Peyer's patch (tissue), 4 donors: ENCODE measurements at regions not wholly inside any gene's neighbourhood (a gene's known extent, or its start where the extent isn't known, plus 50 kb on each side); places are given as distances from the start of the nearest gene placed in this dataset.
A peak's percentile ranks its signal among the peaks of the same experiment; 100 is the strongest.

Experiments used
- DNase-seq, 3 donors: peaks; one replicate each; pipeline ENCODE4 v3.0.0-alpha.2; 2017 to 2019
- H3K27ac ChIP-seq, 4 donors: fragments of 200-600 bp; sonication (generic); one replicate each; pipeline ENCODE4 v1.5.1; 2016 to 2019
- H3K27me3 ChIP-seq, 2 donors: fragments of 200-600 bp; sonication (generic); one replicate each; pipeline ENCODE4 v1.5.1; 2019
- H3K36me3 ChIP-seq, 3 donors: fragments of 200-600 bp; sonication (generic); one replicate each; pipeline ENCODE4 v1.5.1; 2016 to 2019
- H3K4me1 ChIP-seq, 4 donors: fragments of 200-600 bp; sonication (generic); one replicate each; pipeline ENCODE4 v1.5.1; 2016 to 2019
- H3K4me3 ChIP-seq, 4 donors: fragments of 200-600 bp; sonication (generic); 1 replicate in 3 of 4; 2 replicates in 1 of 4; pipeline ENCODE4 v1.5.1; 2016 to 2019; ENCODE audit warnings: mild to moderate bottlenecking in 1 of 4
- H3K9me3 ChIP-seq, 4 donors: fragments of 200-600 bp; sonication (generic); one replicate each; pipeline ENCODE4 v1.5.1; 2016 to 2019; ENCODE audit warnings: mild to moderate bottlenecking in 1 of 4
- CTCF ChIP-seq, 6 experiments: fragments of 450-650 bp in 4 of 6; fragments of 200-600 bp in 2 of 6; sonication (generic) in 1 of 6; IDR thresholded peaks; one replicate each; pipeline ENCODE4 v1.5.1; 2017 to 2019; ENCODE audit warnings: antibody characterized with exemption in 6 of 6, mild to moderate bottlenecking in 3 of 6, moderate library complexity in 1 of 6
- POLR2A ChIP-seq, 2 donors: fragments of 450-650 bp; IDR thresholded peaks; one replicate each; pipeline ENCODE4 v1.5.1; 2017; ENCODE audit warnings: antibody characterized with exemption in 2 of 2, mild to moderate bottlenecking in 2 of 2, moderate library complexity in 2 of 2

GRCh38 chr2:8456151-8457091 is 225.4 kb upstream of the ID2 start:
- peak in 1 of 3 donors; percentile 44 for DNase-seq
- H3K4me3 ChIP-seq: peak overlapping the region; percentile 12 to 55 (median 41)
- peaks cover 0 to 19% (median 7%) of the 10 kb centered on the region in 4 donors for H3K4me1 ChIP-seq
- TF ChIP-seq POLR2A (IDR thresholded peaks at IDR 0.05): no peak
- no peak for TF ChIP-seq CTCF (IDR thresholded peaks at IDR 0.05)
- H3K36me3 ChIP-seq: no peaks in the 10 kb centered on the region
- no peaks in the 10 kb centered on the region for H3K9me3 ChIP-seq
- H3K27ac ChIP-seq: peak overlapping the region; percentile 52 to 80 (median 67)
- H3K27me3 ChIP-seq: no peaks in the 10 kb centered on the region

DNA sequence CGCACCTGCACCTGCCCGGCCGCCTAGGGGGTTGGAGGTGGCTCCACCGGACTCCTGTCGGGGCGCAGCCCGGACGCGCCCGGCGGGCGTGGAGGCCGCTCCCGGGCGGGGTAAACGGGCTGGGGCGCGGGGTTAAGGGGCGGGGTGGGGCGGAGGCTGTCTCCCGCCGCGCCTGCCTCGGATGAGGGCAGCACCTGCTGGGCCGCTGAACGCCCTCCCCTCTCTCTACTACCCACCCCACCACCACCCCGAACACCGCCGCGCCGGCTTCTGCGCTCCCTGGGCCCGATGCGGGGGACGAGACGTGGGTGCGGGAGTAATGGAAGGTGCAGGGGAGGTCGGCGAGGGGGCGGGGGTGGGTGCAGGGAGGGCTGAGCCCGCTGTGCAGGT is 224.8 kb upstream of the ID2 start:
- TF ChIP-seq CTCF (IDR thresholded peaks at IDR 0.05) (no peak), POLR2A (IDR thresholded peaks at IDR 0.05) (no peak)
- Histone ChIP-seq H3K4me1 (peaks cover 0 to 19% (median 7%) of the 10 kb centered on the region in 4 donors), H3K36me3 (no peaks in the 10 kb centered on the region), H3K27ac (peak overlapping the region; percentile 52 to 80 (median 67)), H3K9me3 (no peaks in the 10 kb centered on the region), H3K27me3 (no peaks in the 10 kb centered on the region), H3K4me3 (peak overlapping the region; percentile 12 to 55 (median 41))
- DNase-seq: peak in 2 of 3 donors; percentile 76 to 85

GRCh38 chr2:8457699-8458502 is 224.0 kb upstream of the ID2 start:
- Histone ChIP-seq H3K4me3 (peak overlapping the region in 2 of 4 donors; percentile 51 to 55), H3K4me1 (peaks cover 0 to 14% (median 7%) of the 10 kb centered on the region in 4 donors), H3K27ac (peak overlapping the region; percentile 52 to 80 (median 67)), H3K36me3 (no peaks in the 10 kb centered on the region), H3K27me3 (no peaks in the 10 kb centered on the region), H3K9me3 (no peaks in the 10 kb centered on the region)
- peak in 2 of 3 donors; percentile 65 to 74 for DNase-seq
- no peak for TF ChIP-seq POLR2A (IDR thresholded peaks at IDR 0.05)
- no peak for TF ChIP-seq CTCF (IDR thresholded peaks at IDR 0.05)

GRCh38 chr2:8458503-8459459 is 223.1 kb upstream of the ID2 start:
- H3K27me3 ChIP-seq: no peaks in the 10 kb centered on the region
- H3K4me3 ChIP-seq: no peak overlapping the region
- no peaks in the 10 kb centered on the region for H3K9me3 ChIP-seq
- peaks cover 0 to 12% (median 7%) of the 10 kb centered on the region in 4 donors for H3K4me1 ChIP-seq
- H3K36me3 ChIP-seq: no peaks in the 10 kb centered on the region
- no peak for TF ChIP-seq POLR2A (IDR thresholded peaks at IDR 0.05)
- TF ChIP-seq CTCF (IDR thresholded peaks at IDR 0.05): no peak
- peak overlapping the region in 1 of 4 donors; percentile 4 for H3K27ac ChIP-seq
- DNase-seq: peak in 1 of 3 donors; percentile 44

GRCh38 chr2:8459474-8459873 is 222.4 kb upstream of the ID2 start:
- Histone ChIP-seq H3K9me3 (no peaks in the 10 kb centered on the region), H3K27ac (no peak overlapping the region), H3K27me3 (no peaks in the 10 kb centered on the region), H3K4me1 (peaks cover 0 to 12% (median 7%) of the 10 kb centered on the region in 4 donors), H3K36me3 (no peaks in the 10 kb centered on the region), H3K4me3 (no peak overlapping the region)
- peak in 1 of 3 donors; percentile 22 for DNase-seq
- TF ChIP-seq POLR2A (IDR thresholded peaks at IDR 0.05): no peak
- no peak for TF ChIP-seq CTCF (IDR thresholded peaks at IDR 0.05)
